Common myeloid progenitor, CD34-positive (primary cell): ENCODE measurements at regions not wholly inside any gene's neighbourhood (a gene's known extent, or its start where the extent isn't known, plus 50 kb on each side); places are given as distances from the start of the nearest gene placed in this dataset.

ENCODE experiments used
- CTCF ChIA-PET: fragments of 350-600 bp; sonication (Branson Sonifier 250); formaldehyde crosslinking; loops from one replicate; lab custom pipeline; 2021; ENCODE audit warnings: antibody characterized with exemption; lab: Charles Lee
- POLR2A ChIA-PET: fragments of 350-600 bp; sonication (Branson Sonifier 250); formaldehyde crosslinking; loops from one replicate; lab custom pipeline; 2021; ENCODE audit warnings: antibody characterized with exemption; lab: Charles Lee
- DNase-seq, 3 donors: peaks; one replicate each; pipeline versions ENCODE4 v3.0.0 to v3.0.0-alpha.2; 2013
- H3K27ac ChIP-seq, 2 experiments: 1 replicate in 1 of 2; 2 replicates in 1 of 2; pipeline ENCODE4 v1.7.0; 2013; ENCODE audit warnings: inconsistent platforms in 2 of 2, low read length in 2 of 2, mild to moderate bottlenecking in 2 of 2, low read depth in 1 of 2, moderate library complexity in 1 of 2; ENCODE audit not compliant: severe bottlenecking in 2 of 2, insufficient read depth in 1 of 2, poor library complexity in 1 of 2
- H3K27me3 ChIP-seq, 5 experiments: replicated peaks in 2 of 5; 1 replicate in 3 of 5; 2 replicates in 2 of 5; pipeline versions ENCODE4 v1.6.1 to v1.7.0; 2013; ENCODE audit warnings: low read length in 4 of 5, mild to moderate bottlenecking in 2 of 5, moderate library complexity in 2 of 5, inconsistent platforms in 1 of 5; ENCODE audit not compliant: insufficient read depth in 5 of 5, control insufficient read depth in 4 of 5
- H3K36me3 ChIP-seq, 4 experiments: 1 replicate in 2 of 4; 2 replicates in 2 of 4; pipeline versions ENCODE4 v1.6.1 to v1.7.0; 2013; ENCODE audit warnings: low read length in 3 of 4, control low read depth in 1 of 4, mild to moderate bottlenecking in 1 of 4; ENCODE audit not compliant: control insufficient read depth in 4 of 4, insufficient read depth in 4 of 4
- H3K4me1 ChIP-seq, 4 experiments: 1 replicate in 3 of 4; 2 replicates in 1 of 4; pipeline versions ENCODE4 v1.6.1 to v1.7.1; 2013; ENCODE audit warnings: low read length in 3 of 4, mild to moderate bottlenecking in 3 of 4, control low read depth in 1 of 4, inconsistent platforms in 1 of 4, moderate library complexity in 1 of 4; ENCODE audit not compliant: control insufficient read depth in 4 of 4, insufficient read depth in 4 of 4; ENCODE audit errors: control extremely low read depth in 1 of 4
- H3K4me3 ChIP-seq, 7 experiments: 1 replicate in 4 of 7; 2 replicates in 3 of 7; pipeline versions ENCODE4 v1.5.1 to v1.7.0; 2013; ENCODE audit warnings: mild to moderate bottlenecking in 7 of 7, low read length in 6 of 7, moderate library complexity in 6 of 7, inconsistent platforms in 2 of 7, low read depth in 2 of 7, control low read depth in 1 of 7; ENCODE audit not compliant: insufficient read depth in 4 of 7, control insufficient read depth in 1 of 7; ENCODE audit errors: extremely low read depth in 1 of 7
- H3K9me3 ChIP-seq, 5 experiments: 1 replicate in 4 of 5; 2 replicates in 1 of 5; pipeline versions ENCODE4 v1.6.1 to v1.7.1; 2013; ENCODE audit warnings: low read length in 4 of 5, mild to moderate bottlenecking in 2 of 5, inconsistent platforms in 1 of 5, low read depth in 1 of 5, moderate library complexity in 1 of 5; ENCODE audit not compliant: control insufficient read depth in 4 of 5, insufficient read depth in 2 of 5; ENCODE audit errors: control extremely low read depth in 1 of 5
- WGBS: methylation state at CpG from one replicate; pipeline ENCODE4 v1.1.5; 2013; ENCODE audit not compliant: insufficient coverage; 5-methylcytosine and 5-hydroxymethylcytosine counted together

GRCh38 chr2:120441351-120441700, 95.4 kb downstream of the INHBB start:
- peaks cover 0 to 18% (median 10%) of the 10 kb centered on the region in 4 experiments for H3K4me1 ChIP-seq
- POLR2A ChIA-PET = no interaction called here
- no peak for DNase-seq
- CTCF ChIA-PET = no interaction called here
- WGBS = 41% methylated on average over 9 of the region's 9 CpGs
- no peak overlapping the region for H3K4me3 ChIP-seq
- no peaks in the 10 kb centered on the region for H3K36me3 ChIP-seq
- peaks cover 8 to 85% (median 37%) of the 10 kb centered on the region in 5 experiments for H3K27me3 ChIP-seq
- no peak overlapping the region for H3K27ac ChIP-seq
- H3K9me3 ChIP-seq = no peaks in the 10 kb centered on the region

- DNase-seq = peak in 2 of 3 donors; percentile 20 to 23
- ChIA-PET CTCF (no interaction called here), POLR2A (no interaction called here)
- no peaks in the 10 kb centered on the region for H3K9me3 ChIP-seq
- peaks cover 8 to 85% (median 37%) of the 10 kb centered on the region in 5 experiments for H3K27me3 ChIP-seq
- no peak overlapping the region for H3K27ac ChIP-seq
- peak overlapping the region in 3 of 7 experiments; percentile 19 to 59 (median 49) for H3K4me3 ChIP-seq
- WGBS = 1% methylated on average over 30 of the region's 41 CpGs
- no peaks in the 10 kb centered on the region for H3K36me3 ChIP-seq
- peaks cover 0 to 18% (median 10%) of the 10 kb centered on the region in 4 experiments for H3K4me1 ChIP-seq
Observed at GRCh38 chr2:120441744-120442471, 96.0 kb downstream of the INHBB start.

DNA sequence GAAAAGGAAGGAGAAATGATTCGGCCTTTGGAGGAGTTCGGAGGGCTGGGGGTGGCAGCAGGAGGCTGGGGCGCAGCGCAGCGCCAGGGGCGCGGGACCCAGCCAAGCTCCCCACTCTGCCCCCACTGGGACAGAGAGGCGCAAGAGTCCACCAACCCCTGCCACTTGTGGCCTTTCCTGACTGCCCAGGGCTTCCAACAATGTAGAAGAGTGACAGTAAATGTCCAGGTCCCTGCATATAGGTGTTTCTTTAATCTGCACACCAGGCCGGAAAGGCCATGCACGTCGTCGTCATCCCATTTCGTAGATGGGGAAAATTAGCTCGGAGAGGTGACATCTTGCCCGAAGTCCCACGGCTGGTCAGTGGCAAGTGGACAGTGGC, 96.6 kb downstream of the INHBB start:
- Histone ChIP-seq H3K27ac (no peak overlapping the region), H3K4me1 (peaks cover 0 to 18% (median 10%) of the 10 kb centered on the region in 4 experiments), H3K27me3 (peaks cover 8 to 81% (median 37%) of the 10 kb centered on the region in 5 experiments), H3K36me3 (no peaks in the 10 kb centered on the region), H3K4me3 (peak overlapping the region in 5 of 7 experiments; percentile 25 to 59 (median 49)), H3K9me3 (no peaks in the 10 kb centered on the region)
- CTCF ChIA-PET = no interaction called here
- peak in 1 of 3 donors; percentile 2 for DNase-seq
- POLR2A ChIA-PET = no interaction called here
- WGBS = 2% methylated on average over 16 of the region's 16 CpGs

DNA sequence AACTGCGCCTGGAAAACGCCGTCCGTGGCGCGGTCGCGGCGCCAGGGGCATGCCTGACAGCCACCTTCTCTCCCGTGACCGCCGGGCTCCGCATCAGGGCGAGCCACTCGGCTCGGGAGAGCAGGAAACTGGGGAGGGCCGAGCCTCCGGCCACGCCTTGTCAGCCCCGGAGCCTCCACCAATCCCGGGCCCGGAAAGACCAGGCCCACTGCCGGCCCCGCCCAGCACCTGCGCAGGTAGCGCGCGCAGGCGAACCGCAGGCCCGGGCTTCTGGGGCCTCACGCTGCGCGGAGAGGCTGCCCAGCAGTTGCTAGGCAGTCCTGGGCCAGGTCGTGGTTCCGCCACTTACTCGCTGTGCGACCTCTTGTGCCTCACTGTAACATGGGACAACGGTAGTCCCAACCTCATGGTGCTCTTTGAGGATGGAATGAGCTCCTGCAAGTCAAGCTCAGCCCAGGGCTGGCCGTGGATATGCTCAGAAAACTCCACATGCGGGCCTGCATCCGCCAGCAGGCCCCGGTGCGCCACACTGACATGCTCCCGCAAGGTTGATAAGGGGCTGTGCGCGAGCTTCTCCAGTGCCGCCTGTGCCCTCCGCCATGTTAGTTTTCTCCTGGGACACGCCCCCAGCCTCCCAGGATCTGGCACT, 97.1 kb downstream of the INHBB start:
- Histone ChIP-seq H3K4me3 (peak overlapping the region in 5 of 7 experiments; percentile 25 to 59 (median 49)), H3K9me3 (no peaks in the 10 kb centered on the region), H3K36me3 (no peaks in the 10 kb centered on the region), H3K27me3 (peaks cover 8 to 77% (median 34%) of the 10 kb centered on the region in 5 experiments), H3K27ac (no peak overlapping the region), H3K4me1 (peaks cover 0 to 18% (median 10%) of the 10 kb centered on the region in 4 experiments)
- WGBS = 7% methylated on average over 45 of the region's 50 CpGs
- ChIA-PET POLR2A (no interaction called here), CTCF (no interaction called here)
- peak in 2 of 3 donors; percentile 13 to 19 for DNase-seq

DNA sequence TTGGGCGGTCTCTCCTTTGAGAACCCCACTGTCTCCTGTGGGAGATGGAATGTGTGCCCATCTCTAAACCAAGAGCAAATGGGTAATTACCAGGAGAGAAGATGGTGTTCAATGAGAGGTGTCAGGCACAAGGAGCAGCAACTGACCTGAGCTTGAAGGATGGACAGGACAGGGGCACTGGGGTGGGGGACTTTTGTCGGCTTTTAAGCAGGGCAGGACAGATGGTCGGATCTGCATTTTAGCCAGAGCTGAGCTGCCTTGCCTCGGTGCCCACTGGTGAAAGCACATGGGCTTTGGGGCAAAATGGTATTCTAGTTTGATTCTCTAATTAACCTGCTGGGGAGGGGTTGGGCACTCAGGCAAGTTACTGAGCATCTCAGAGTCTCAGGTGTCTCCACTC, 98.0 kb downstream of the INHBB start:
- CTCF ChIA-PET = no interaction called here
- POLR2A ChIA-PET = no interaction called here
- no peak overlapping the region for H3K4me3 ChIP-seq
- peaks cover 0 to 18% (median 10%) of the 10 kb centered on the region in 4 experiments for H3K4me1 ChIP-seq
- H3K36me3 ChIP-seq = no peaks in the 10 kb centered on the region
- 96% methylated on average over 3 of the region's 4 CpGs for WGBS
- peaks cover 8 to 70% (median 33%) of the 10 kb centered on the region in 5 experiments for H3K27me3 ChIP-seq
- H3K27ac ChIP-seq = no peak overlapping the region
- no peaks in the 10 kb centered on the region for H3K9me3 ChIP-seq
- DNase-seq = no peak

GRCh38 chr2:120444691-120445240, 98.8 kb downstream of the INHBB start:
- CTCF ChIA-PET = no interaction called here
- Histone ChIP-seq H3K4me1 (peaks cover 0 to 18% (median 10%) of the 10 kb centered on the region in 4 experiments), H3K36me3 (no peaks in the 10 kb centered on the region), H3K4me3 (no peak overlapping the region), H3K27me3 (peaks cover 8 to 63% (median 31%) of the 10 kb centered on the region in 5 experiments), H3K27ac (no peak overlapping the region), H3K9me3 (no peaks in the 10 kb centered on the region)
- WGBS = 100% methylated on average over 4 of the region's 9 CpGs
- POLR2A ChIA-PET = no interaction called here
- no peak for DNase-seq
